GM18907 (cell line): ENCODE measurements at regions not wholly inside any gene's neighbourhood (a gene's known extent, or its start where the extent isn't known, plus 50 kb on each side); places are given as distances from the start of the nearest gene placed in this dataset.
A peak's percentile ranks its signal among the peaks of the same experiment; 100 is the strongest.

Source experiments
- ATAC-seq: cut with Tn5 transposase; IDR thresholded peaks from one replicate; pipeline ENCODE4 v1.9.1; 2021; ENCODE audit warnings: mild to moderate bottlenecking, moderate library complexity; ENCODE audit not compliant: unreplicated experiment

DNA sequence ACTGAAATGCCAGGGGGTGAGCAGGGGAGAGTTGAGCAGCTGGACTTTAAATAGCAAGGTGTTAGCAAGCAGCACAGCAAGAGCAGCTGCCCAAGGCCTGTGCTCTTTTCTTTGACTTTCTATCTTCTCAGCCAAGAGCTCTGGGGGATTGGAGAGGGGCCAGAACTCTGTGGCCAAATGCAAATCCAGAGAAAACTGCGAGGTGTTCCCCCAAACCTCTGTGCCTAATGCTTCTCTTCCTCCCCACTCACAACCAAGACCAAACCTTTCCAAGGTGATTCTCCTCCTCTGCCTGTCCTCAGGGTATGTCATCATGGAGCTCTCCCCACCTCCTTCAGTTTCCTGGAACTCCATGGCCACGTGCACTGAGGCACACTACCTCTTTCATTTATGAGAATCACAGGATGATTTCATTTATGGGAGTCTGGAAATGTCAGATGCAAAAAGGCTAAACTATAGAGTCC is 118.7 kb upstream of the WWC1 start:
- ATAC-seq, result no peak

GRCh38 chr5:168174376-168174775 is 117.1 kb upstream of the WWC1 start:
- ATAC-seq, result peak; percentile 71

- ATAC-seq, result no peak
Measured at GRCh38 chr5:168176251-168176650, 115.2 kb upstream of the WWC1 start.

GRCh38 chr5:168176941-168177340 is 114.5 kb upstream of the WWC1 start:
- ATAC-seq, result no peak

- ATAC-seq, result no peak
Measured at GRCh38 chr5:168177831-168178450, 113.5 kb upstream of the WWC1 start.

DNA sequence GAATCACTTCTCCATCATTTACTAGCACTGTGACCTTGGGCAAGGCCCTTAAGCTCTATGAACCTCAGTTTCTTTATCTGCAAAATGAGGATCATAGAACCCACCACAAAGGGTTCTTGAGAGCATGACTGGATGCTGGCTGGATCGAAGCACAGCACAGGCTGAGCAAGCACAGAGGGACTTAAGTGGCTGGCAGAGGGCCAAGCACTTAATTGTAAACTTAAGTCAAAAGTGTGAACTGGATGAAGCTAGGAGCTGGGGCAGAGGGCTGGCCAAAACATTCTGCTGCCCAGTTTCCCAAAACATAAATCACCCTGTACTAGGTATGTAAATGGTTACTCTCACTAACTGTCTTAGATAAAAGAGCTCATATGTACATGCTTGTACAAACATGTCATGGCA is 112.3 kb upstream of the WWC1 start:
- ATAC-seq, result no peak

DNA sequence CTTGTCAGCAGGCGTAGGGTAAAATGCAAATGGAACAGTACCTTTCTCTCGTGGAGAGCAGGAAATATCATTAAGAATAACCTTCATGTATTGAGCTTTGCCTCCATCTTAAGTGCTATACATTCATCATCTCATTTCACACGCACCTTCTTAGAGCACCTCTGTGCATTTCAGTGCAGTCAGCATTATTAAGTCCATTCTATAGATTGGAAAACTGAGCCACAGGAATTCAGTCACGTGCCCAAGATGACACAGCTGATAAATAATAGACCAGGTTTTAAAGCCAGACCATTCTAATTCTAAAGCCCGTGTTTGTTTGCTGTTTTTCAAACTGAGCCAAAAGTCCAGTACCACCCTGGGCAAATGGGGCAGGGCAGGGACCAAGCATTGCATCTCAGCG is 109.2 kb upstream of the WWC1 start:
- no peak for ATAC-seq

- no peak for ATAC-seq
Measured at GRCh38 chr5:168184103-168184502, 107.3 kb upstream of the WWC1 start.

- ATAC-seq, result no peak
Measured at GRCh38 chr5:168186289-168187074, 105.0 kb upstream of the WWC1 start.

DNA sequence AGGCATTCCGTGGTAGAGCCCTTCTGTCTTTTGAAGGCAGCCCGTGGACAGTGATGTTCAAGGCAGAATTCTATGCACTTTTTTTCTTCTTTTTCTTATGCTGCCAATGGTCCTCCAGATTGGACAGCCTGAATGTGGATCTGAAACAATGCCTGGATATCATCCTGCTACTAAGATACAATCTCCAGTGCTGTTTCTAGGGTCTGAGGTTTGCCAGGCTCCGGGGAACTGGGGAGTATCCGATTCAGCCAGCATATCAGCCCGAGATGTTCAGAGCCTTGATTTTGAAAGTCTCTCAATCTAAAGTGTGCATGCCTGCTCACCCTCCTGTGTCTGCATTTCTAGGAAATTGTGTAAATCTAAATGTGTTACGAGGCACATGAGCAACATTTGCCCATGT is 103.8 kb upstream of the WWC1 start:
- no peak for ATAC-seq

DNA sequence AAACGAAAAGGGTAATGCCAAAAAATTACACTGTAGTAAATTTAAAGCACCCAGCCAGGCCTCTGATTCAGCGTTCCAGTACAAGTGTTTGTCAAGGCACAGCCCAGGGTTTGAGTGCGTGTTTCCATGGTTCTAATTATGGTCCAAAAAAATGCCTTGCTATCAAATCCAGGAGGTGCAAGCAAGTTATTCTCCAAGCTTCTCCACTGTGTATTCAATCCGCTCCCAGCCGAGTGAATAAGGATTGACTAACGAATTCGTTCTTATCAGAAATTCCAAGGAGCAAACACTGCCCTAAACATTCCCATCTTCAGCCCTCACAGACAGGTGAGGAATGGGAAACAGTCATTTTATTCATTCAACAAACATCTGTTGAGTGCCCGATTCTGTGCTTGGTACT is 103.3 kb upstream of the WWC1 start:
- no peak for ATAC-seq

DNA sequence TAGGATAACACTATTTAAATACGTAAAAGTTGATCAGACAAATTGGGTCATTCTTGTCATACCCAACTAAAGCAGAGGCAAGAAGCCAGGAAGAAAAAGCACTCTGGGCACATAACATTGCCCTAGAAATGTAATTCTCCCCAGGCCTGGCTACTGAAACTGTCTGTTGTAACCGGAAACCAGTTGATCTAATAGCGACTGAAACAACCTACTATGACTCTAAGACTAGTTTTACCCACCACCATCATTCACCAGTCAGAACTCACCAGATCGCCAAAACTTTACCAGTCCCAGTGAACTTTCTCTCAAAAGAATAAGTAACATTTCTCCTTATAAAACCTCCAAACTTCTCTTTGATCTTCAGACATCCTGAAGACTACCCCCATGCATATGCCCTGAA is 99.3 kb upstream of the WWC1 start:
- ATAC-seq, result no peak

DNA sequence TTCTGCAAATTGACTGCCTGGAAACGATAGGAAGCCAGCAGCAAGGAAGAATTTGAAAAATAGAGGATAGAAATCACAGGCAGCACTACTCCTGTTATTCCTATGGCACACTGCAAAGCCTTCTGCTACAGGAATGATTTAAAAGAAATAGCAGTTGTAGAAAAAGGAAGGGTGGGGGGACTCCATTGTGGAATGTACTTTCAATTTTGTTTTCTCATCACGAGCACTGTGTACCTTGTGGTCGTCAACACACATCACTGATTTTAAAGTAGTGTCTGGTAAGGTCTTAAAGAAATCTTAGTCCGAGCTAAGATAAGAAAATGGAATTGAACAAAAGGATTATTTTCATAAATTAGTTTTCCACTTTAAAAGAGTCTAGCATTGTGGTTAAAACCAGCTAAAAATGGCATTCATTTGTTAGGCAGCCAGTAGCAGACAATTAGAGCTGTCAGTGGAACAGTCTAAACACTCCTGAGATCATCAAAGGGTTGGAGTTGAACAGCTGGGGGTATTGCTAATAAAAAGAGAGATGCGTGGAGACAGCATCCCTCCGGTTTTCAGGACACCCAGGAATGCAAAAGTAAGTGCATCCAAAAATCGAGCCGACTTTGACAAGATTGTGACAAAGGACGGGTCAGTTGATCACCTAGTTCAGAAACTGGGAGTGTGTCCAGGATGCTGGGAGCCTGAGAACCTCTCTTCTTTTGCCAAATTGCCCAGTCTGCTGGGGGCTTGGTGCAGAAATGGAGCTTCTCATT is 97.8 kb upstream of the WWC1 start:
- ATAC-seq, result no peak

GRCh38 chr5:168195110-168195509 is 96.3 kb upstream of the WWC1 start:
- ATAC-seq, result no peak

DNA sequence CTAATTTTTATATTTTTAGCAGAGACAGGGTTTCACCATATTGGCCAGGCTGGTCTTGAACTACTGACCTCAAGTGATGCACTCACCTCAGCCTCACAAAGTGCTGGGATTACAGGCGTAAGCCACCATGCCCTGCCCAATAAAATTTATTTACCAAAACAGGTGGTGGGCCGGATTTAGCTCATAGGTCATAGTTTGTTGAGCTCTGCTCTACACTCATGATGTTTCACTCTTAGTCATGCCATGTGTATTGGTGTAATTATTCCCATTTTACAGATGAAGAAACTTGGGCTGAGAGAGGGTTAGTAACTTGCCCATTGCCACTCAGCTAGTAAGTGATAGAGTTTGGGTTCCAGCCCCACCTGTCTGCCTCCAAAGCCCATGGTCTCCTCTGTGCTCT is 93.1 kb upstream of the WWC1 start:
- no peak for ATAC-seq

DNA sequence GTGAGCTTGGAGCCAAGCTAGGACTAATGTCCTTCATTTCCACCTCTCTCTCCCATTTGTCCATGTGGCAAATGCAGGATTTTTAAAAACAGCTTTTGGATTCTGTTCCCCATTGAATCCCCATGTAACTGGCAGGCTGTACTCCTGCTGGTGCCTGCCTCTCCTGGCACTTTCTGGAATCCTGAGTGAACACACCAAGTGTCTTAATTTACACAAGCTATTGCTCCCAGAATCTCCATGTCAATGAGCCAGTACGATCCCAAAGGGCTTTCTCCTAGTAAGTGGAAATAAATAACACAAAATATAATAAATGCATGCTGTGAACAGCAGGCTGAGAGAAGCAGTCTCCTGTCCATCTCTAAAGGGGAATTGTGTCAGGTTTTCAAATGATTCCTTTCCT is 88.4 kb upstream of the WWC1 start:
- no peak for ATAC-seq

- no peak for ATAC-seq
Measured at GRCh38 chr5:168204165-168204564, 87.3 kb upstream of the WWC1 start.

GRCh38 chr5:168207450-168208029 is 83.9 kb upstream of the WWC1 start:
- ATAC-seq, result no peak

GRCh38 chr5:168209244-168209995 is 82.0 kb upstream of the WWC1 start:
- no peak for ATAC-seq

- no peak for ATAC-seq
Measured at GRCh38 chr5:168209997-168210396, 81.4 kb upstream of the WWC1 start.

DNA sequence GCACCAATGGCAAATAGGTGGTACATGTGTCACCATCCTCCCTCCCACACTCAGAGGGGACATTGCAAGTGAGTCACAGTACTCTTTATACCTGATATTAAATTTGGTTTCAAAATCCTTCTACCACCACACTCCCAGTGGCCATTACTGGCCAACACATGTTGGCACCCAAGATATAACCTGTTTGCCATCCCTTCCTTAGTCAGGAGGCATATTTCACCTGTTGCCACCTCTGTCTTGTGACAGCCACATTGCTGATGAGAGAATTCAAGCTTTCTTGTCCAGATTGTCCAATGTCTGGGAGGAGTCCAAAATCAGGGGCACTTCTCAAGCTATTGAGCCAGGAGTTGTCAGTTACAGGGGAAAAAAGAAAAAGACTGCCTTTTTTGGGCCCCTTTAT is 80.2 kb upstream of the WWC1 start:
- ATAC-seq, result no peak
